ENCODE measurements at regions not wholly inside any gene's neighbourhood (a gene's known extent, or its start where the extent isn't known, plus 50 kb on each side); places are given as distances from the start of the nearest gene placed in this dataset.
A peak's percentile ranks its signal among the peaks of the same experiment; 100 is the strongest.

DNA sequence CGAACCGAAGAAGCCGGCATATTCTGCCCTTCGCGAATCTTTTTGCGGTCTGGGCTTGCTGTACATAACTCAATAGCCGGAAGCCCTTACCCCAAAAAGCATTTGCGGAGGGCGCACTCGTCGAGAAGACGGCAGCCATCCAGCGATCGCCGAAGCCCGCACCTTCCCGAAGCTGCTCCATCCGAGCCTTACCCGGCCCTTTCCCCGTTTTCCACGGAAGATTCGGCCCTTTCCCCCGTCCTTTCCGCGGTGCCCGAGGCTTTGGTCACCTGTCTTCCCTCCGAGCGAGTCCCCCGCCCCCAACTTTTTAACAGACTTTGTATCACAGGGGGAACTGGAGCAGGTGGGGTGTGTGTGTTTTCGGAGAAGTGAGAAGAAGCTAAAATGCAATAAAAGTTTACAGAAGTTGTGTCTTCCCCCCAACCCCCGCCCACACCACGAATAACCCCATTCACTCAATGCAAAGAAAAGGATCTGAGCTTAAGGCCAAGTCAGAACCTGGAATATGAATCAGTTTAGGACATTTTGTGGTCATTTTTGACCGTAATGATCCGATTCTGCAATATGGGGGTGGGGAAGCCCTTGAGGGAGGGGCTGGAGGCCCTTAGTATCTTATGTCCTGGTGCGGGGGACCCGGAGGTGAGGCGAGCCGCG lies 99.0 kb upstream of the HSD17B12 start:
- TF ChIP-seq, protein P1, sequence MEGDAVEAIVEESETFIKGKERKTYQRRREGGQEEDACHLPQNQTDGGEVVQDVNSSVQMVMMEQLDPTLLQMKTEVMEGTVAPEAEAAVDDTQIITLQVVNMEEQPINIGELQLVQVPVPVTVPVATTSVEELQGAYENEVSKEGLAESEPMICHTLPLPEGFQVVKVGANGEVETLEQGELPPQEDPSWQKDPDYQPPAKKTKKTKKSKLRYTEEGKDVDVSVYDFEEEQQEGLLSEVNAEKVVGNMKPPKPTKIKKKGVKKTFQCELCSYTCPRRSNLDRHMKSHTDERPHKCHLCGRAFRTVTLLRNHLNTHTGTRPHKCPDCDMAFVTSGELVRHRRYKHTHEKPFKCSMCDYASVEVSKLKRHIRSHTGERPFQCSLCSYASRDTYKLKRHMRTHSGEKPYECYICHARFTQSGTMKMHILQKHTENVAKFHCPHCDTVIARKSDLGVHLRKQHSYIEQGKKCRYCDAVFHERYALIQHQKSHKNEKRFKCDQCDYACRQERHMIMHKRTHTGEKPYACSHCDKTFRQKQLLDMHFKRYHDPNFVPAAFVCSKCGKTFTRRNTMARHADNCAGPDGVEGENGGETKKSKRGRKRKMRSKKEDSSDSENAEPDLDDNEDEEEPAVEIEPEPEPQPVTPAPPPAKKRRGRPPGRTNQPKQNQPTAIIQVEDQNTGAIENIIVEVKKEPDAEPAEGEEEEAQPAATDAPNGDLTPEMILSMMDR (IDR thresholded peaks at IDR 0.05) = no peak
- Histone ChIP-seq H3K9me3 (no peaks in the 10 kb centered on the region), H3K27me3 (peaks cover 37% of the 10 kb centered on the region), H3K4me1 (peaks cover 2 to 14% of the 10 kb centered on the region in 2 donors), H3K36me3 (no peaks in the 10 kb centered on the region), H3K4me3 (peak overlapping the region; percentile 39 to 45), H3K27ac (no peak overlapping the region)
- intact Hi-C loops (cut with DNase I) = no loop called here
- DNase-seq (ENCODE audit: low spot score in 2 of 2) = no peak

GRCh38 chr11:43582024-43582862 lies 98.3 kb upstream of the HSD17B12 start:
- no peak for DNase-seq (ENCODE audit: low spot score in 2 of 2)
- Histone ChIP-seq H3K4me3 (no peak overlapping the region), H3K36me3 (no peaks in the 10 kb centered on the region), H3K9me3 (no peaks in the 10 kb centered on the region), H3K27me3 (peaks cover 32% of the 10 kb centered on the region), H3K27ac (no peak overlapping the region), H3K4me1 (peaks cover 2 to 14% of the 10 kb centered on the region in 2 donors)
- TF ChIP-seq, protein P1 (IDR thresholded peaks at IDR 0.05) = no peak
- intact Hi-C loops (cut with DNase I) = no loop called here

DNA sequence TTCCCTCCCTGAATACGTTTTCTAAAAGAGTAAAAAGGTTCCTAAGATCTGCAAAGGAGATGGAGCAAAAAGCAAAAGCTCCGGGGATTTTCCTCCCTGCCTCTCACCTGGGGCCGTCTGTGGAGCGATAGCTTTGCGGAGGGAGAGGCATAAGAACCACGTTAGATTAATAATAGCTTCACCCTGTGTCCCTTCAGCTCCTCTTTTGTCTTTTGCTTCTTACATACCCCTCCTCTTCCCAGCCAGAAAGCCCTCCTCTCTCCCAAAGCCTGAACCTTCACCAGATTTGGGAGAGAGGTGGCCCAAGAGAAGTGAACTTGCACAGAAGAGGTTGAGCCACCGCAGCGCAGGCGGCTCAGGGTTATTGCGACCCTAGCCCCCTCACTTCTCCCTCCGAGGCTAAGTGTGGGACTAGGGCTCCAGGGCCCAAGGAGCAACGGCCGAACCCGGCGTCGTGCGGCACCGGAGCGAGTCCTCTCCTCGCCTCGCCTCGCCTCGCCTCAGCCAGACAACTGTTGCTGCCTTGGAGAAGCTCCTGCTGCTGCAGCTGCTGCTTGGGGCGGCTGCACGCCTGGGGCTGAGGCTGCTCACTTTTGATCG lies 97.6 kb upstream of the HSD17B12 start:
- Histone ChIP-seq H3K27me3 (peaks cover 27% of the 10 kb centered on the region), H3K4me3 (no peak overlapping the region), H3K9me3 (no peaks in the 10 kb centered on the region), H3K36me3 (no peaks in the 10 kb centered on the region), H3K27ac (no peak overlapping the region), H3K4me1 (peaks cover 2 to 14% of the 10 kb centered on the region in 2 donors)
- no peak for DNase-seq (ENCODE audit: low spot score in 2 of 2)
- TF ChIP-seq, protein P1 (IDR thresholded peaks at IDR 0.05) = no peak
- intact Hi-C loops (cut with DNase I) = no loop called here

- DNase-seq (ENCODE audit: low spot score in 2 of 2) = no peak
- Histone ChIP-seq H3K36me3 (no peaks in the 10 kb centered on the region), H3K4me1 (peaks cover 2 to 14% of the 10 kb centered on the region in 2 donors), H3K27me3 (peaks cover 21% of the 10 kb centered on the region), H3K4me3 (no peak overlapping the region), H3K9me3 (no peaks in the 10 kb centered on the region), H3K27ac (no peak overlapping the region)
- intact Hi-C loops (cut with DNase I) = no loop called here
- TF ChIP-seq, protein P1 (IDR thresholded peaks at IDR 0.05) = no peak
Measured at GRCh38 chr11:43583548-43583947, 97.0 kb upstream of the HSD17B12 start.

- no peak for DNase-seq (ENCODE audit: low spot score in 2 of 2)
- TF ChIP-seq, protein P1 (IDR thresholded peaks at IDR 0.05) = no peak
Measured at GRCh38 chr11:43585877-43586608, 94.5 kb upstream of the HSD17B12 start.

More at GRCh38 chr11:43585877-43586608, 94.5 kb upstream of the HSD17B12 start:
- Histone ChIP-seq H3K27me3 (peaks cover 11% of the 10 kb centered on the region), H3K4me1 (peaks cover 2 to 6% of the 10 kb centered on the region in 2 donors), H3K4me3 (no peak overlapping the region), H3K36me3 (no peaks in the 10 kb centered on the region), H3K9me3 (no peaks in the 10 kb centered on the region), H3K27ac (no peak overlapping the region)
- intact Hi-C loops (cut with DNase I) = no loop called here

All from ascending aorta (tissue), 2 donors.